Sigmoid colon (tissue), 6 donors: ENCODE measurements at regions not wholly inside any gene's neighbourhood (a gene's known extent, or its start where the extent isn't known, plus 50 kb on each side); places are given as distances from the start of the nearest gene placed in this dataset.

Experiments used
- DNase-seq: peaks from one replicate; pipeline ENCODE4 v3.0.0-alpha.2; 2019
- H3K27ac ChIP-seq, 4 donors: fragments of 200-600 bp; sonication (generic); one replicate each; pipeline ENCODE4 v1.5.1; 2016 to 2019; ENCODE audit warnings: mild to moderate bottlenecking in 1 of 4
- H3K27me3 ChIP-seq, 3 donors: fragments of 200-600 bp; sonication (generic); one replicate each; pipeline ENCODE4 v1.5.1; 2019; ENCODE audit warnings: mild to moderate bottlenecking in 1 of 3
- H3K36me3 ChIP-seq, 4 donors: fragments of 200-600 bp; sonication (generic); one replicate each; pipeline ENCODE4 v1.5.1; 2016 to 2019
- H3K4me1 ChIP-seq, 4 donors: fragments of 200-600 bp; sonication (generic); one replicate each; pipeline ENCODE4 v1.5.1; 2017 to 2019
- H3K4me3 ChIP-seq, 4 donors: fragments of 200-600 bp; sonication (generic); one replicate each; pipeline ENCODE4 v1.5.1; 2017 to 2019; ENCODE audit warnings: mild to moderate bottlenecking in 2 of 4, moderate library complexity in 1 of 4
- H3K9me3 ChIP-seq, 4 donors: fragments of 200-600 bp in 3 of 4; sonication (generic) in 3 of 4; one replicate each; pipeline versions ENCODE4 v1.5.1 to v1.6.1; 2013 to 2019
- CTCF ChIP-seq, 4 experiments: fragments of 450-650 bp in 3 of 4; fragments of 200-600 bp in 1 of 4; IDR thresholded peaks; one replicate each; pipeline ENCODE4 v1.5.1; 2016 to 2019; ENCODE audit warnings: antibody characterized with exemption in 4 of 4, mild to moderate bottlenecking in 3 of 4, moderate library complexity in 2 of 4
- EP300 ChIP-seq, 4 donors: sonication (generic); formaldehyde crosslinking; IDR thresholded peaks; one replicate each; pipeline ENCODE4 v1.6.1; 2017; ENCODE audit warnings: antibody characterized with exemption in 4 of 4
- POLR2A ChIP-seq, 2 donors: fragments of 450-650 bp; IDR thresholded peaks; one replicate each; pipeline ENCODE4 v1.6.1; 2016; ENCODE audit warnings: antibody characterized with exemption in 2 of 2, mild to moderate bottlenecking in 2 of 2, moderate library complexity in 2 of 2
- POLR2AphosphoS5 ChIP-seq, 4 donors: sonication (generic); formaldehyde crosslinking; IDR thresholded peaks; one replicate each; pipeline ENCODE4 v1.6.1; 2017; ENCODE audit warnings: antibody characterized with exemption in 4 of 4
- WGBS, 2 donors: extraction: QIAGEN DNeasy Blood & Tissue Kit; methylation state at CpG; one replicate each; pipeline ENCODE4 v1.1.7; 2013; 5-methylcytosine and 5-hydroxymethylcytosine counted together
- intact Hi-C: fragments of 100-400 bp; cut with DNase I; formaldehyde crosslinking; loops from one replicate; pipeline ENCODE4 v1.15.1; 2023
- donor health status: healthy with polysubstance abuse.
- donor health status: healthy.

DNA sequence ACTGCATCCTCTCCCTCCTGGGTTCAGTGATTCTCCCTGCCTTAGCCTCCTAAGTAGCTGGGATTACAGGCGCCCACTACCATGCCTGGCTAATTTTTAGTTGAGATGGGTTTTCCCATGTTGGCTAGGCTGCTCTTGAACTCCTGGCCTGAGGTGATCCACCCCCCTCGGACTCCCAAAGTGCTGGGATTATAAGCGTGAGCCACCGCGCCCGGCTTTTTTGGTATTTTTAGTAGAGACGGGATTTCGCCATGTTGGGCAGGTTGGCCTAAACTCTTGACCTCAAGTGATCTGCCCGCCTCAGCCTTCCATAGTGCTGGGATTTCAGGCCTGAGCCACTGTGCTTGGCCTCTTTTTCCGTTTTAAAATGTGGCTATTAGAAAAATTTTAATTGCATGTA is 343.8 kb upstream of the RBFOX1 start:
- 89 to 91% methylated on average over 10 of the region's 10 CpGs for WGBS, 2 donors
- DNase-seq: no peak
- Histone ChIP-seq H3K4me3 (no peak overlapping the region), H3K4me1 (no peaks in the 10 kb centered on the region), H3K27ac (no peak overlapping the region), H3K36me3 (no peaks in the 10 kb centered on the region), H3K27me3 (no peaks in the 10 kb centered on the region), H3K9me3 (no peaks in the 10 kb centered on the region)
- TF ChIP-seq CTCF (IDR thresholded peaks at IDR 0.05) (no peak), POLR2A (IDR thresholded peaks at IDR 0.05) (no peak), EP300 (IDR thresholded peaks at IDR 0.05) (no peak), POLR2AphosphoS5 (IDR thresholded peaks at IDR 0.05) (no peak)
- intact Hi-C loops: no loop called here

GRCh38 chr16:6977916-6978315 is 354.7 kb upstream of the RBFOX1 start:
- Histone ChIP-seq H3K4me1 (no peaks in the 10 kb centered on the region), H3K27ac (no peak overlapping the region), H3K36me3 (no peaks in the 10 kb centered on the region), H3K9me3 (no peaks in the 10 kb centered on the region), H3K4me3 (no peak overlapping the region), H3K27me3 (no peaks in the 10 kb centered on the region)
- TF ChIP-seq POLR2A (IDR thresholded peaks at IDR 0.05): no peak
- TF ChIP-seq CTCF (IDR thresholded peaks at IDR 0.05): no peak
- no peak for TF ChIP-seq EP300 (IDR thresholded peaks at IDR 0.05)
- TF ChIP-seq POLR2AphosphoS5 (IDR thresholded peaks at IDR 0.05): no peak
- 64 to 70% methylated on average over 8 of the region's 8 CpGs for WGBS, 2 donors
- no peak for DNase-seq
- intact Hi-C loops: no loop called here

GRCh38 chr16:6977291-6977690 is 355.4 kb upstream of the RBFOX1 start:
- no peak overlapping the region for H3K4me3 ChIP-seq
- no peak for TF ChIP-seq POLR2AphosphoS5 (IDR thresholded peaks at IDR 0.05)
- intact Hi-C loops: no loop called here
- no peaks in the 10 kb centered on the region for H3K9me3 ChIP-seq
- 69 to 76% methylated on average over 7 of the region's 7 CpGs for WGBS, 2 donors
- no peak for DNase-seq
- no peak overlapping the region for H3K27ac ChIP-seq
- no peaks in the 10 kb centered on the region for H3K27me3 ChIP-seq
- H3K36me3 ChIP-seq: no peaks in the 10 kb centered on the region
- no peaks in the 10 kb centered on the region for H3K4me1 ChIP-seq

DNA sequence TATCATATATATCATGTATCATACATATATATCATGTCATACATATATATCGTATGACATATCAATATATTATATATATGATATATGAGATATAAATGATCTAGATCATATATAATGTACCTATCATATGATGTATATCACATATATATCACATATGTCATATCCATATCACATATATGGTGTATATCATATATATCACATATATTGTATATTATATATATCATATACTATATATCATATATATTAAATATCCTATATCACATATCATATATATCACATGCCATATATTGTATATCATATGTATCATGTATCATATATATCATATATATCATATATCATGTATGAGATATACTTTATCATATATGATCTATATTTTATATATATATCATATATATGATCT is 355.9 kb upstream of the RBFOX1 start:
- TF ChIP-seq EP300 (IDR thresholded peaks at IDR 0.05) (no peak), POLR2A (IDR thresholded peaks at IDR 0.05) (no peak), POLR2AphosphoS5 (IDR thresholded peaks at IDR 0.05) (no peak), CTCF (IDR thresholded peaks at IDR 0.05) (no peak)
- Histone ChIP-seq H3K36me3 (no peaks in the 10 kb centered on the region), H3K27me3 (no peaks in the 10 kb centered on the region), H3K9me3 (no peaks in the 10 kb centered on the region), H3K27ac (no peak overlapping the region), H3K4me1 (no peaks in the 10 kb centered on the region), H3K4me3 (no peak overlapping the region)
- DNase-seq: no peak
- intact Hi-C loops: no loop called here
- WGBS, 2 donors: 94 to 96% methylated on average over 1 of the region's 1 CpG

GRCh38 chr16:6970171-6970857 is 362.3 kb upstream of the RBFOX1 start:
- WGBS, 2 donors: 90 to 96% methylated on average over 3 of the region's 3 CpGs
- Histone ChIP-seq H3K27ac (no peak overlapping the region), H3K27me3 (no peaks in the 10 kb centered on the region), H3K4me3 (no peak overlapping the region), H3K4me1 (no peaks in the 10 kb centered on the region), H3K36me3 (no peaks in the 10 kb centered on the region), H3K9me3 (no peaks in the 10 kb centered on the region)
- no peak for DNase-seq
- TF ChIP-seq POLR2AphosphoS5 (IDR thresholded peaks at IDR 0.05): no peak
- no peak for TF ChIP-seq POLR2A (IDR thresholded peaks at IDR 0.05)
- no peak for TF ChIP-seq CTCF (IDR thresholded peaks at IDR 0.05)
- no peak for TF ChIP-seq EP300 (IDR thresholded peaks at IDR 0.05)
- intact Hi-C loops: no loop called here
